HEK293 (cell line): ENCODE measurements at regions not wholly inside any gene's neighbourhood (a gene's known extent, or its start where the extent isn't known, plus 50 kb on each side); places are given as distances from the start of the nearest gene placed in this dataset.

Source experiments
- CTCF ChIA-PET: fragments of 350-600 bp; formaldehyde crosslinking; extraction: SDS; loops from one replicate; lab custom pipeline; 2021; ENCODE audit warnings: antibody characterized with exemption; lab: Yijun Ruan, JAX
- POLR2A ChIA-PET: fragments of 300-600 bp; formaldehyde crosslinking; extraction: SDS; loops from one replicate; lab custom pipeline; 2020; ENCODE audit warnings: antibody characterized with exemption, inconsistent platforms; lab: Yijun Ruan, JAX
- H3K27ac ChIP-seq: fragments of 200-500 bp; sonication (Bioruptor generic); 2 replicates; pipeline ENCODE4 v1.5.1; 2014; ENCODE audit warnings: low read depth, low read length, control low read depth, inconsistent platforms; ENCODE audit errors: extremely low read depth
- H3K36me3 ChIP-seq, 2 experiments: fragments of 200-500 bp in 1 of 2; sonication (Bioruptor generic) in 1 of 2; 1 replicate in 1 of 2; 2 replicates in 1 of 2; pipeline ENCODE4 v1.5.1; 2014 to 2017; ENCODE audit warnings: inconsistent platforms in 2 of 2, low read length in 2 of 2; ENCODE audit not compliant: control insufficient read depth in 2 of 2, insufficient read depth in 1 of 2
- H3K4me1 ChIP-seq: fragments of 200-500 bp; sonication (Bioruptor generic); 2 replicates; pipeline ENCODE4 v1.5.1; 2014; ENCODE audit warnings: mild to moderate bottlenecking, low read length, inconsistent platforms; ENCODE audit not compliant: control insufficient read depth, insufficient read depth
- H3K4me3 ChIP-seq: 2 replicates; pipeline ENCODE4 v1.5.1; 2011; ENCODE audit warnings: low read depth, mild to moderate bottlenecking, control low read depth, low read length, moderate library complexity
- H3K9me3 ChIP-seq: fragments of 200-500 bp; sonication (Bioruptor generic); 2 replicates; pipeline ENCODE4 v1.5.1; 2014; ENCODE audit warnings: low read depth, low read length, inconsistent platforms; ENCODE audit not compliant: control insufficient read depth, insufficient read depth
- GLI2 ChIP-seq: fragments of 450-650 bp; formaldehyde crosslinking; IDR thresholded peaks from 2 replicates; pipeline ENCODE4; 2017; ENCODE audit warnings: missing biosample characterization, missing genetic modification characterization, low read depth, borderline replicate concordance
- HOXA7 ChIP-seq: sonication (generic); formaldehyde crosslinking; IDR thresholded peaks from 2 replicates; pipeline ENCODE4 v1.8.1; 2022; ENCODE audit warnings: missing genetic modification reagents, borderline replicate concordance
- OVOL3 ChIP-seq: fragments of 450-650 bp; formaldehyde crosslinking; IDR thresholded peaks from 2 replicates; pipeline ENCODE4 v1.5.1; 2016; ENCODE audit warnings: missing biosample characterization, missing genetic modification characterization
- SETDB1 ChIP-seq: IDR thresholded peaks from one replicate; pipeline ENCODE4 v1.6.1; 2017; ENCODE audit warnings: mild to moderate bottlenecking, low read length, moderate library complexity, mixed read lengths; ENCODE audit not compliant: insufficient read length
- YY2 ChIP-seq: fragments of 450-650 bp; formaldehyde crosslinking; IDR thresholded peaks from 2 replicates; pipeline ENCODE4 v1.5.1; 2016; ENCODE audit warnings: missing biosample characterization, missing genetic modification characterization
- ZBTB48 ChIP-seq: fragments of 450-650 bp; formaldehyde crosslinking; IDR thresholded peaks from 2 replicates; pipeline ENCODE4 v1.5.1; 2016; ENCODE audit warnings: missing biosample characterization, missing genetic modification characterization
- ZFHX2 ChIP-seq: fragments of 450-650 bp; formaldehyde crosslinking; conservative IDR thresholded peaks from 2 replicates; pipeline ENCODE4 v1.5.1; 2016; ENCODE audit warnings: missing biosample characterization, missing genetic modification characterization
- ZNF146 ChIP-seq: fragments of 450-650 bp; formaldehyde crosslinking; IDR thresholded peaks from 2 replicates; pipeline ENCODE4 v1.5.1; 2016; ENCODE audit warnings: missing biosample characterization, missing genetic modification characterization
- ZNF2 ChIP-seq: fragments of 450-650 bp; formaldehyde crosslinking; IDR thresholded peaks from 2 replicates; pipeline ENCODE4 v1.5.1; 2016; ENCODE audit warnings: missing biosample characterization, missing genetic modification characterization
- ZNF221 ChIP-seq: fragments of 450-650 bp; formaldehyde crosslinking; IDR thresholded peaks from 2 replicates; pipeline ENCODE4 v1.5.1; 2017; ENCODE audit warnings: missing biosample characterization, missing genetic modification characterization, borderline replicate concordance
- ZNF24 ChIP-seq: fragments of 450-650 bp; formaldehyde crosslinking; IDR thresholded peaks from 2 replicates; pipeline ENCODE4 v1.5.1; 2016; ENCODE audit warnings: missing biosample characterization, missing genetic modification characterization
- ZNF324 ChIP-seq: fragments of 450-650 bp; formaldehyde crosslinking; IDR thresholded peaks from 2 replicates; pipeline ENCODE4 v1.5.1; 2016; ENCODE audit warnings: missing biosample characterization, missing genetic modification characterization
- ZNF341 ChIP-seq: fragments of 450-650 bp; formaldehyde crosslinking; IDR thresholded peaks from 2 replicates; pipeline ENCODE4; 2016; ENCODE audit warnings: low read depth, missing biosample characterization, missing genetic modification characterization
- ZNF571 ChIP-seq: fragments of 450-650 bp; formaldehyde crosslinking; IDR thresholded peaks from 2 replicates; pipeline ENCODE4 v1.5.0; 2017; ENCODE audit warnings: missing biosample characterization, missing genetic modification characterization
- ZNF585B ChIP-seq: fragments of 450-650 bp; formaldehyde crosslinking; IDR thresholded peaks from 2 replicates; pipeline ENCODE4 v1.5.1; 2016; ENCODE audit warnings: missing biosample characterization, missing genetic modification characterization
- ZNF623 ChIP-seq: fragments of 450-650 bp; formaldehyde crosslinking; IDR thresholded peaks from 2 replicates; pipeline ENCODE4 v1.5.1; 2016; ENCODE audit warnings: missing biosample characterization, missing genetic modification characterization
- ZNF626 ChIP-seq: fragments of 450-650 bp; sonication (Bioruptor Pico); formaldehyde crosslinking; IDR thresholded peaks from 2 replicates; pipeline ENCODE4 v1.5.1; 2018; ENCODE audit warnings: missing biosample characterization, missing genetic modification characterization, inconsistent platforms
- ZNF701 ChIP-seq: fragments of 450-650 bp; formaldehyde crosslinking; IDR thresholded peaks from 2 replicates; pipeline ENCODE4 v1.5.1; 2016; ENCODE audit warnings: missing biosample characterization, missing genetic modification characterization
- ZNF707 ChIP-seq: fragments of 450-650 bp; formaldehyde crosslinking; IDR thresholded peaks from 2 replicates; pipeline ENCODE4 v1.5.1; 2016; ENCODE audit warnings: missing biosample characterization, missing genetic modification characterization
- ZNF791 ChIP-seq: fragments of 450-650 bp; formaldehyde crosslinking; IDR thresholded peaks from 2 replicates; pipeline ENCODE4 v1.5.1; 2016; ENCODE audit warnings: missing biosample characterization, missing genetic modification characterization
- ZNF843 ChIP-seq: fragments of 450-650 bp; formaldehyde crosslinking; IDR thresholded peaks from 2 replicates; pipeline ENCODE4 v1.5.1; 2016; ENCODE audit warnings: missing biosample characterization, missing genetic modification characterization
- ZSCAN30 ChIP-seq: fragments of 450-650 bp; IDR thresholded peaks from 2 replicates; pipeline ENCODE4 v1.5.1; 2018; ENCODE audit warnings: missing biosample characterization, mild to moderate bottlenecking, missing genetic modification characterization, moderate library complexity
- TF ChIP-seq, protein P1 (sequence below): fragments of 450-650 bp; IDR thresholded peaks from 2 replicates; pipeline ENCODE4 v1.5.1; 2018; ENCODE audit warnings: missing biosample characterization, mild to moderate bottlenecking, missing genetic modification characterization
- TF ChIP-seq, protein P2 (sequence below): fragments of 450-650 bp; formaldehyde crosslinking; IDR thresholded peaks from 2 replicates; pipeline ENCODE4 v1.5.1; 2017; ENCODE audit warnings: missing biosample characterization, mild to moderate bottlenecking, missing genetic modification characterization, moderate library complexity
- TF ChIP-seq, protein P3 (sequence below): fragments of 450-650 bp; formaldehyde crosslinking; IDR thresholded peaks from 2 replicates; pipeline ENCODE4 v1.5.1; 2016; ENCODE audit warnings: missing biosample characterization, missing genetic modification characterization
- TF ChIP-seq, protein P4 (sequence below): fragments of 450-650 bp; formaldehyde crosslinking; IDR thresholded peaks from 2 replicates; pipeline ENCODE4 v1.5.1; 2016; ENCODE audit warnings: missing biosample characterization, missing genetic modification characterization, low read depth

DNA sequence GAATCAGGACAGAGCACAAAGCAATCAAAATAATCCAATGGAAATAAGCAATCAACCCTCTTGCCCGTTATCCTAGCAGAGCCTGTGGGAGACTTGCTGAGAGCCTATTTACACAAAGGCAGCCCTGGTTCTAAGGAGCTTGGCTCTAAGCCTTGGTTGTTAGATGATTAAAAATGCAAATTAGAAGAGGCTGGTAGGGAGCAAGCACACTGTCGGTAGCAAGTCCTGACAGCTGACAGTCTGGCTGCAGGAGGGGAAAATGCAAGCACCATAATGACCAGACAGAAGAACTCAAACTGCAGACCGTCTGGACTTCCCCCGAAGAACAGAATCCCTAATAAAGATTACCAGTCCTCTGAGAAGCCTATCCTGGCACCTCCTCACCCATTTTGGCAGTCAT lies 131.8 kb upstream of the CTTNBP2 start:
- H3K4me1 ChIP-seq: no peaks in the 10 kb centered on the region
- ChIA-PET CTCF (no interaction called here), POLR2A (no interaction called here)
- H3K27ac ChIP-seq: no peak overlapping the region
- H3K9me3 ChIP-seq: no peaks in the 10 kb centered on the region
- no peak for TF ChIP-seq GLI2 (tag by site-specific recombination)
- TF ChIP-seq ZNF701 (tag by site-specific recombination): no peak
- no peak for TF ChIP-seq OVOL3 (tag by site-specific recombination)
- TF ChIP-seq ZNF324 (tag by site-specific recombination): no peak
- no peak for TF ChIP-seq ZFHX2 (tag by site-specific recombination)
- TF ChIP-seq, protein P1, sequence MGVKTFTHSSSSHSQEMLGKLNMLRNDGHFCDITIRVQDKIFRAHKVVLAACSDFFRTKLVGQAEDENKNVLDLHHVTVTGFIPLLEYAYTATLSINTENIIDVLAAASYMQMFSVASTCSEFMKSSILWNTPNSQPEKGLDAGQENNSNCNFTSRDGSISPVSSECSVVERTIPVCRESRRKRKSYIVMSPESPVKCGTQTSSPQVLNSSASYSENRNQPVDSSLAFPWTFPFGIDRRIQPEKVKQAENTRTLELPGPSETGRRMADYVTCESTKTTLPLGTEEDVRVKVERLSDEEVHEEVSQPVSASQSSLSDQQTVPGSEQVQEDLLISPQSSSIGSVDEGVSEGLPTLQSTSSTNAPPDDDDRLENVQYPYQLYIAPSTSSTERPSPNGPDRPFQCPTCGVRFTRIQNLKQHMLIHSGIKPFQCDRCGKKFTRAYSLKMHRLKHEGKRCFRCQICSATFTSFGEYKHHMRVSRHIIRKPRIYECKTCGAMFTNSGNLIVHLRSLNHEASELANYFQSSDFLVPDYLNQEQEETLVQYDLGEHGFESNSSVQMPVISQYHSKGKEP (tag by site-specific recombination): no peak
- TF ChIP-seq ZNF843 (tag by site-specific recombination): no peak
- no peak for TF ChIP-seq ZNF585B (tag by site-specific recombination)
- no peak for TF ChIP-seq ZNF2 (tag by site-specific recombination)
- no peak for TF ChIP-seq SETDB1
- TF ChIP-seq, protein P2, sequence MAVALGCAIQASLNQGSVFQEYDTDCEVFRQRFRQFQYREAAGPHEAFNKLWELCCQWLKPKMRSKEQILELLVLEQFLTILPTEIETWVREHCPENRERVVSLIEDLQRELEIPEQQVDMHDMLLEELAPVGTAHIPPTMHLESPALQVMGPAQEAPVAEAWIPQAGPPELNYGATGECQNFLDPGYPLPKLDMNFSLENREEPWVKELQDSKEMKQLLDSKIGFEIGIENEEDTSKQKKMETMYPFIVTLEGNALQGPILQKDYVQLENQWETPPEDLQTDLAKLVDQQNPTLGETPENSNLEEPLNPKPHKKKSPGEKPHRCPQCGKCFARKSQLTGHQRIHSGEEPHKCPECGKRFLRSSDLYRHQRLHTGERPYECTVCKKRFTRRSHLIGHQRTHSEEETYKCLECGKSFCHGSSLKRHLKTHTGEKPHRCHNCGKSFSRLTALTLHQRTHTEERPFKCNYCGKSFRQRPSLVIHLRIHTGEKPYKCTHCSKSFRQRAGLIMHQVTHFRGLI: no peak
- TF ChIP-seq ZBTB48 (tag by site-specific recombination): no peak
- no peak for TF ChIP-seq ZNF626 (tag by site-specific recombination)
- no peak for TF ChIP-seq ZNF707 (tag by site-specific recombination)
- TF ChIP-seq, all 188 proteins: peak for 0
- H3K4me3 ChIP-seq: no peak overlapping the region
- no peaks in the 10 kb centered on the region for H3K36me3 ChIP-seq

DNA sequence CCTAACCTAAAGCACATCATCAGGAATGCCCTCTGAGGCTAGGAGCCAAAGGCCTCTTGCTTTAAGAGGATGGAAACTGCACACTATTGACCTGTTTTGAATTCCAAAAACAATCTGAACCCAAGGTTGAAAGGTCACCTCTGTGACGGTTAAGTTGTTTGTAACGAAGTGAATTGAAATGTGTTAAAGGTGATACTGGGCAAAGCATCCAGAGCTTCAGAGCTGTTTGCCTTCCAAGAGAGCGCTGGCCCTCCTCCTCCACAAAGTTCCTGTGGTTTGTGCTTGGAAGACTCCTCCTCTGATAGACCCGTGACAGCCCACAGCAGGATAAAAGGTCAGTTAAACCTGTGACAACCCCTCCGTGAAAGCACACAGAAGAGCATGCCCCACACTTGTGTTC lies 133.7 kb upstream of the CTTNBP2 start:
- H3K4me1 ChIP-seq: no peaks in the 10 kb centered on the region
- no peak for TF ChIP-seq HOXA7
- no peak for TF ChIP-seq ZNF843 (tag by site-specific recombination)
- no peak for TF ChIP-seq ZSCAN30
- TF ChIP-seq ZNF341 (tag by site-specific recombination): no peak
- no peak for TF ChIP-seq ZNF791 (tag by site-specific recombination)
- ChIA-PET POLR2A (no interaction called here), CTCF (interaction anchor here (1.4 kb wide), 1 partner anchor 14 kb away, joined by 4 read pairs; no protein-coding TSS in a partner anchor)
- H3K4me3 ChIP-seq: no peak overlapping the region
- H3K9me3 ChIP-seq: no peaks in the 10 kb centered on the region
- no peak overlapping the region for H3K27ac ChIP-seq
- H3K36me3 ChIP-seq: no peaks in the 10 kb centered on the region

DNA sequence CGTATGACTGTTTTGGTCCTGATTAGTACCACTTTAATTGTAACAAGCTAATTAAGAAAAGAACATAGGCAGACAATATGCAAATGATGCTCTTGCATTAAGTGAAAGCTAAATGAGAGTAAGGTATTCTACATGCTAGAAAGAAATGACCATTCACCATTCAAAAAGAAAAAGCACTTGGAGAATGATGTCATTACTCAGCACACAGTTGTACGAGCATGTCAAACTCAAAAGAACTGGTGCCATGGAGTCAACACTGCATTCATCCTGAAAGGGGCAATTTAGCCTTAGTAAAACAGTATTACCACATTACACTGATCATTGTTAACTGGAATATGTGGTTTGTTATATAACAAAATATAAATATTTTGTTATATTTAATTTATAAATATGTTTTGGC lies 136.2 kb upstream of the CTTNBP2 start:
- Histone ChIP-seq H3K4me3 (no peak overlapping the region), H3K9me3 (no peaks in the 10 kb centered on the region), H3K36me3 (no peaks in the 10 kb centered on the region), H3K4me1 (no peaks in the 10 kb centered on the region), H3K27ac (no peak overlapping the region)
- CTCF ChIA-PET: interaction anchor here (0.6 to 3.4 kb wide), 2 partner anchors 16 to 186 kb away, joined by 4 to 12 read pairs; no protein-coding TSS in a partner anchor
- POLR2A ChIA-PET: no interaction called here
- TF ChIP-seq ZNF571 (tag by site-specific recombination): no peak
- no peak for TF ChIP-seq ZNF146
- no peak for TF ChIP-seq ZNF2 (tag by site-specific recombination)
- TF ChIP-seq ZNF24 (tag by site-specific recombination): no peak
- TF ChIP-seq, protein P3, sequence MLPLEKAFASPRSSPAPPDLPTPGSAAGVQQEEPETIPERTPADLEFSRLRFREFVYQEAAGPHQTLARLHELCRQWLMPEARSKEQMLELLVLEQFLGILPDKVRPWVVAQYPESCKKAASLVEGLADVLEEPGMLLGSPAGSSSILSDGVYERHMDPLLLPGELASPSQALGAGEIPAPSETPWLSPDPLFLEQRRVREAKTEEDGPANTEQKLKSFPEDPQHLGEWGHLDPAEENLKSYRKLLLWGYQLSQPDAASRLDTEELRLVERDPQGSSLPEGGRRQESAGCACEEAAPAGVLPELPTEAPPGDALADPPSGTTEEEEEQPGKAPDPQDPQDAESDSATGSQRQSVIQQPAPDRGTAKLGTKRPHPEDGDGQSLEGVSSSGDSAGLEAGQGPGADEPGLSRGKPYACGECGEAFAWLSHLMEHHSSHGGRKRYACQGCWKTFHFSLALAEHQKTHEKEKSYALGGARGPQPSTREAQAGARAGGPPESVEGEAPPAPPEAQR (tag by site-specific recombination): no peak
- TF ChIP-seq GLI2 (tag by site-specific recombination): no peak
- no peak for TF ChIP-seq ZNF623 (tag by site-specific recombination)
- TF ChIP-seq ZNF221 (tag by site-specific recombination): no peak
- TF ChIP-seq, protein P4, sequence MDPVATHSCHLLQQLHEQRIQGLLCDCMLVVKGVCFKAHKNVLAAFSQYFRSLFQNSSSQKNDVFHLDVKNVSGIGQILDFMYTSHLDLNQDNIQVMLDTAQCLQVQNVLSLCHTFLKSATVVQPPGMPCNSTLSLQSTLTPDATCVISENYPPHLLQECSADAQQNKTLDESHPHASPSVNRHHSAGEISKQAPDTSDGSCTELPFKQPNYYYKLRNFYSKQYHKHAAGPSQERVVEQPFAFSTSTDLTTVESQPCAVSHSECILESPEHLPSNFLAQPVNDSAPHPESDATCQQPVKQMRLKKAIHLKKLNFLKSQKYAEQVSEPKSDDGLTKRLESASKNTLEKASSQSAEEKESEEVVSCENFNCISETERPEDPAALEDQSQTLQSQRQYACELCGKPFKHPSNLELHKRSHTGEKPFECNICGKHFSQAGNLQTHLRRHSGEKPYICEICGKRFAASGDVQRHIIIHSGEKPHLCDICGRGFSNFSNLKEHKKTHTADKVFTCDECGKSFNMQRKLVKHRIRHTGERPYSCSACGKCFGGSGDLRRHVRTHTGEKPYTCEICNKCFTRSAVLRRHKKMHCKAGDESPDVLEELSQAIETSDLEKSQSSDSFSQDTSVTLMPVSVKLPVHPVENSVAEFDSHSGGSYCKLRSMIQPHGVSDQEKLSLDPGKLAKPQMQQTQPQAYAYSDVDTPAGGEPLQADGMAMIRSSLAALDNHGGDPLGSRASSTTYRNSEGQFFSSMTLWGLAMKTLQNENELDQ (tag by site-specific recombination): no peak
- no peak for TF ChIP-seq YY2 (tag by site-specific recombination)
